ENCODE measurements at regions not wholly inside any gene's neighbourhood (a gene's known extent, or its start where the extent isn't known, plus 50 kb on each side); places are given as distances from the start of the nearest gene placed in this dataset.

DNA sequence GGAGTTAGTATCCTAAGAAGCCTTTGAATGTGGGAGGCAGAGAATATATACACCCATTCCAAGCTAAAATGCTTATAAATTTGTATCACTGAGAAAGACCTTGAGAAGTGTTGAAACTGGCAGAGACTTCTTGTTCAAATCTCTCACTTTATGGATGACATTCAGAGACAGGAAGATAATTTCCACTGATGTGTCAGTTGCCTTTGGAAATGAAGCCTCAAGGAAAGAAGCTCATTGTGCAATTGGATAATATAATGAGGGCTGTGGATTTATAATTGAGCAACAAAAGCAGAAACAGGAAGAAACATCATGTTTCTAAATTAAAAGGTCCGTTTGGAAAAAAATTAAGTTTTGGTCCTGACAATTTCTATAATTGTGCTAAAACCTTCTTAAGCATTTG, 789.9 kb upstream of the IGFBP3 start:
- TF ChIP-seq, protein P1, sequence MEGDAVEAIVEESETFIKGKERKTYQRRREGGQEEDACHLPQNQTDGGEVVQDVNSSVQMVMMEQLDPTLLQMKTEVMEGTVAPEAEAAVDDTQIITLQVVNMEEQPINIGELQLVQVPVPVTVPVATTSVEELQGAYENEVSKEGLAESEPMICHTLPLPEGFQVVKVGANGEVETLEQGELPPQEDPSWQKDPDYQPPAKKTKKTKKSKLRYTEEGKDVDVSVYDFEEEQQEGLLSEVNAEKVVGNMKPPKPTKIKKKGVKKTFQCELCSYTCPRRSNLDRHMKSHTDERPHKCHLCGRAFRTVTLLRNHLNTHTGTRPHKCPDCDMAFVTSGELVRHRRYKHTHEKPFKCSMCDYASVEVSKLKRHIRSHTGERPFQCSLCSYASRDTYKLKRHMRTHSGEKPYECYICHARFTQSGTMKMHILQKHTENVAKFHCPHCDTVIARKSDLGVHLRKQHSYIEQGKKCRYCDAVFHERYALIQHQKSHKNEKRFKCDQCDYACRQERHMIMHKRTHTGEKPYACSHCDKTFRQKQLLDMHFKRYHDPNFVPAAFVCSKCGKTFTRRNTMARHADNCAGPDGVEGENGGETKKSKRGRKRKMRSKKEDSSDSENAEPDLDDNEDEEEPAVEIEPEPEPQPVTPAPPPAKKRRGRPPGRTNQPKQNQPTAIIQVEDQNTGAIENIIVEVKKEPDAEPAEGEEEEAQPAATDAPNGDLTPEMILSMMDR (IDR thresholded peaks at IDR 0.05; ENCODE audit: low read depth, low read length): no peak
- peak in 1 of 2 donors; percentile 46 for DNase-seq (ENCODE audit: low read depth in 2 of 2)
- H3K4me3 ChIP-seq (replicated peaks in 1 of 2; ENCODE audit: low read depth in 2 of 2, low read length in 2 of 2): no peak overlapping the region

DNA sequence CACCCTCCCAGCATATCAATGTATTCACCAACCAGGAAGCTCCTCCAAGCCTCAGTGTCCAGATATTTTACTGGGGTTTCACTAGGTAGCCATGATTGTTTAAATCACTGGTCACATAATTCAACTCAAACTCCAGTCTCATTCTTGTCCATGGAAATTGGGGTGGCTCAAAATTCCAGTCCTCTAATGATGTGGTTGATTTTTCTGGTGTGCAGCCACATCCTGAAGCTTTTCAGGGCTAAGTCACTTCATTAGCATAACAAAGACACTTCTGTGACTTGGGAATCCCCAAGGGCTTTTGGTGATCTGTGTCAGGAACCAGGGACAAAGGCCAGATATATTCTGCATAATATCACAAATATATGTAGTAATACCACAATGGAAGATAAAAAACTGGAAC, 786.9 kb upstream of the IGFBP3 start:
- no peak for DNase-seq (ENCODE audit: low read depth in 2 of 2)
- TF ChIP-seq, protein P1 (IDR thresholded peaks at IDR 0.05; ENCODE audit: low read depth, low read length): no peak
- H3K4me3 ChIP-seq (replicated peaks in 1 of 2; ENCODE audit: low read depth in 2 of 2, low read length in 2 of 2): no peak overlapping the region

DNA sequence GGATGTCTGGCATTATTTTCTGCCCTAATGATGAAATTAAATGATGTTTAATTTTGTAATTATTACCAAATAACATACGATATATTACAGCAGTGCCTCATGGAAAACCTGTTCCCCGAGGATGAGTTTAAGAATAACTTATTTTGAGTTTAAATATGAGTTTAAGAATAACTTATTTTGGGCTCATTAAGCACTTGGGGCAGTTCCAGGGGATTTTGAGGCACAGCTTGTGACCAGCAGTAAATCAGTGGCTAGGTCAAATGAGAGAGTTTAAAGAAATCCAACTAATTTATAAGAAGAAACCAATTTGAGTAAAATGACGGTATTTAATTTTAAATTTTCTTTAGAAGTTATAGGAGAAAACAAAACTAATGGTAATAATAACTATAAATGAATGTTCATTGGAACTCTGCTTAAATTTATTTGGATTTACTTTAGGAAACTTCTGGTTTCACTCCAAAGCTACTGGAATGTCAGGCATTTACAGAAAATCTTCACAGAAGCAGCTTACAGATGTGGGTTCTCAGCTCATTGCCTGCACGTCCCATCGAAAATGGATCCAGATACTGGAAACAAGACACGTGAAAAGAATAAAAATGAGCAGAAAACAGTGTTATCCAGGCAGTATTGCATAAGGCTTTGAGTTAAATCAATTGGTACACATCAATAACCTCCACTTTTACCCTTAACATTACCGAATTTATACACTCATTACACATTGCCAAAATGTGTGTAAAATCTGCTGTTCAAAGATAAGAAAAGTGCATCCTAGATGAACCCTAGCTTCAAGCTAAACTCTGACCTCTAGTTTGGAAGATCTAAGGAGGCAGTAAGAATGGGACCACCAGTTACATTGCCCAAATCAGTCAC, 784.5 kb upstream of the IGFBP3 start:
- TF ChIP-seq, protein P1 (IDR thresholded peaks at IDR 0.05; ENCODE audit: low read depth, low read length): no peak
- H3K4me3 ChIP-seq (replicated peaks in 1 of 2; ENCODE audit: low read depth in 2 of 2, low read length in 2 of 2): no peak overlapping the region
- peak in 1 of 2 donors; percentile 63 for DNase-seq (ENCODE audit: low read depth in 2 of 2)

DNA sequence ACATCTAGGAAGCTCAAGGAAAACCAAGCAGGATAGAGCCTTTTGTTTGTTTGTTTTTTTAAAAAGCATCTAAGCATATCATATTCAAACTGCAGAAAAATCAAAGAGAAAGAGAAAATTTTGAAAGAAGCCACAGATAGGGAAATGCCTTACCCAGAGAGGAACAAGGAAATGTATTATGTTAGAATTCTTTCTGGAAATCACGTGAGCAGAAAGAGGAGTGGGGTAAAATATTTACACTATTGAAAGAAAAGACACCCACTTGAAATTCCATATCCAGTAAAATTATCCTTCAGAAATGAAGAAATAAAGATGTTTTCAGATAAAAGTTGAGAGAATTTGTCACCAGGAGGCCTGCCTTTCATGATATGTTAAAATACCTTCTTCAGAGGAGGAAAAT, 775.7 kb upstream of the IGFBP3 start:
- TF ChIP-seq, protein P1 (IDR thresholded peaks at IDR 0.05; ENCODE audit: low read depth, low read length): no peak
- no peak for DNase-seq (ENCODE audit: low read depth in 2 of 2)
- no peak overlapping the region for H3K4me3 ChIP-seq (replicated peaks in 1 of 2; ENCODE audit: low read depth in 2 of 2, low read length in 2 of 2)

DNA sequence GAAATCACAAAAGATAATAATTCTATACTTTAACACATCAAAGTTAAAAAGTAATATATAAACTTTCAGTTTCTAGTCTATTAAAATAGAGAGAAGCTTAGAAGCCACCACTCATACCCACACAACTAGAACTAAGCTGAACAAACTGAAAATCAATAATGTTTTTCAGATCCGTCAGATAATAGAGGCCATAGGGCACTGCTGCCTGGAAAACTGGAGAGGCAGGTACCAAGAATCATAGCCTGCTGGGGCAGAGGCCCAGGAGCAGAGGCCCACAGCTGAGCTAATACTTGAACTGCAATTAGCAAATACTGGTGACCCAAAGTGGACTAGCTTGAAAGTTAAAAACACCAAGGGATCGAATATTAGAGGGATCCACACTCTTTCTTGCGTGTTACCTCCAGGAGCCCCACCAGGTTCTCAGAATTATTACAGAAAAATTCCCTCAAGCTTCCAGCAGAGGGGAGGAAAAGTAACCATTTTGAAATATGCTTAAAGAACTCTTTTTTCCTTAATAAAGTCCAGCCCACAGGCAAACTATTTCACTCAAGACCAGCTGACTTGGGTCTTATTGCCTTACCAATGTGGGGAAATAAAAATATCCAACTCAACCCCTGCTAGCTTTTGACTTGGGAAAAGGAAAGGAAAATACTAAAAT, 774.1 kb upstream of the IGFBP3 start:
- no peak overlapping the region for H3K4me3 ChIP-seq (replicated peaks in 1 of 2; ENCODE audit: low read depth in 2 of 2, low read length in 2 of 2)
- DNase-seq (ENCODE audit: low read depth in 2 of 2): peak in 1 of 2 donors; percentile 14
- TF ChIP-seq, protein P1 (IDR thresholded peaks at IDR 0.05; ENCODE audit: low read depth, low read length): peak; percentile 29

DNA sequence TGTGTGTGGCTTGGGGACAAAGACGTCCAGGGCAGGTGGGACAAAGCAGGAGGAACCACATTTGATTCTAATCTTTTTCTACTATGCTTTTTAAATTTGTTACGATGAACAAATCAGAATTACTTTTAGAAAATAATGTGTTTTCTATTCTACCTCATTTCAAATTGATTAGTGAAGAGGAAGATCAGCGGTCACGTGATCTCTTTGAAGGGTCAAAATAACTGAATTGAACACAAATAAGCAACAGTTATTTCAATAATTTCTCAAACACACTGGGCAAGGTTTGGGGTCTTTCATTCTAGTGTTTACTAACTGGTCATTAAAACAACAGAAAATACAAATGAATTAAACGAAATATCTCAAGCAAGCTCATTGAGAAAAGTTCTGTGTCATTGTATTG, 773.0 kb upstream of the IGFBP3 start:
- no peak for DNase-seq (ENCODE audit: low read depth in 2 of 2)
- no peak overlapping the region for H3K4me3 ChIP-seq (replicated peaks in 1 of 2; ENCODE audit: low read depth in 2 of 2, low read length in 2 of 2)
- TF ChIP-seq, protein P1 (IDR thresholded peaks at IDR 0.05; ENCODE audit: low read depth, low read length): no peak
